Dermis microvascular lymphatic vessel endothelial cell (primary cell): ENCODE measurements at regions not wholly inside any gene's neighbourhood (a gene's known extent, or its start where the extent isn't known, plus 50 kb on each side); places are given as distances from the start of the nearest gene placed in this dataset.

Source experiments
- DNase-seq, 2 donors: peaks; one replicate each; pipeline versions ENCODE4 v3.0.0 to v3.0.0-alpha.2; 2010; ENCODE audit warnings: low read depth in 2 of 2

DNA sequence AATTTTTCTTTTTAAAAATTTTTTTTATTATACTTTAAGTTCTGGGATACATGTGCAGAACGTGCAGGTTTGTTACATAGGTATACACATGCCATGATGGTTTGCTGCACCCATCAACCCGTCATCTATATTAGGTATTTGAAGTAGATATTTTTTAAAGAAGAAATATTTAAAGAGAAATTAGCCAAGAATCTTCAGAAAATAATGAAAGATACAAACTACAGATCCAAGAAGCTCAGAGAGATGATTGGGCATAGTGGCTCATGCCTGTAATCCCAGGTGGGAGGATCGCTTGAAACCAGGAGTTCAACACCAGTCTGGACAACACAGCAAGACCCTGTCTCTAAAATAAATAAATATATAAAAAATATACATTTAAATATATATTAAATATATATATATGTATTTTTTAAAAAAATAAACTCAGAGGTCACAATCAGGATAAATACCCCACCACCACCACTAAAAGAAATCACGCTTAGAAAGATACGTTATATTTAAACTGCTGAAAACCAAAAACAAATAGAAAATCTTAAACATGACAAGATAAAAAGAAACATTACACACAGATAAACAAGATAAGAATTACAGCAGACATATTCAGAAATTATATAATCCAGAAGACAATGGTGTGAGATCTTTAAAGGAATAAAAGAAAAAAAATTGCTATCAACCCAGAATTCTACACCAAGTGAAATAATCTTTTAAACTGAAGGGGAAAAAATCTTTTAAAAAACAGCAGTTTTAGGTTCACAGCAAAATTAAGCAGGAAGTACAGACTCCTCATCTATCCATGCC lies 57.5 kb downstream of the CSF2 start:
- DNase-seq: no peak

DNA sequence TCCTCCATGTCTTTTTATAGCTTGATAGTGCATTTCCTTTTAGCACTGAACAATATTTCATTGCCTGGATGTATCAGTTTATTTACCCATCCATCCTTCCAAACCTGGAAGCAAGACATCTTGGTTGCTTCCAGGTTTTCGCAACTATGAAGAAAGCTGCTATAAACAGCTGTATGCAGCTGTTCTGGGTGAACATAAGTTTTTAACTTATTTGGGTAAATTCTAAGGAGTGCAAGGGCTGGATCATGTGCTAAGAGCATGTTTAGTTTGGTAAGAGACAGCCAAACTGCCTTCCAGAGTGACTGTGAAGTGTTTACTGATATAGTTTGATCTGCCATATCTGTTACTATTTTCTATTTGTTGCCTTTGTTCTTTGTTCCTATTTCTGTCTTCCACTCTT lies 58.5 kb downstream of the CSF2 start:
- DNase-seq: no peak

DNA sequence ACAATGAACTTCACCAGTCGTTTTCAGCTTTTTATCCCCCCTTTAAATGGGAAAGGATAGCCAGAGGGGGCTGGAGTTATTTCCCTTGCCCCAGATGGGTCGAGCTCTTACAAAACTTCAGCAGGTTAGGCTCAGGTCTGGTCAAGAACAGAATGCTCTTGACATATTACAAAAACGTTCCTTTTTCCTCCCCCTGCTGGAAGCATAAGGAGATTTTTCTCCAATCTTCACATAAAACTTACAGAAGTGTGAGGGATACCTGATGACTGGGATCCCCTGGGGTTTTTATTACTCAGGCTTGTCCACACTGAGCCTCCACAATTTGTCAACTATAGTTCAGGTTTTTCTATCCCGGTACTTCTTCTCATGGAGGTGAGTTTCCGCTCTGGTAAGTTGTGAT lies 60.8 kb downstream of the CSF2 start:
- DNase-seq: peak; percentile 22 to 52

DNA sequence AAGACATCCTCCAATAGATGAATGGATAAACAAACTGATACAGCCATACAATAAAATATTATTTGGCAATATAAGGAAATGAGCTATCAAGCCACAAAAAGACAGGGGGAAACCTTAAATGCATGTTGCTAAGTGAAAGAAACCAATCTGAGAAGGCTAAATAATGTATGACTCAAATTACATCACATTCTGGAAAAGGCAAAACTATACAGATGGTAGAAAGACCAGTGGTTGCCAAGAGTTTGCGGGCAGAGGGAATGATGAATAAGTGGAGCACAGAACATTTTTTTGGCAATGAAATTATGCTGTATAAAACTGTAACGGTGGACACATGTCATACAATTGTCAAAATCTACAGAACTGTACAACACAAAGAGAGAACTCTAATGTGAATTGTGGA lies 63.3 kb downstream of the CSF2 start:
- DNase-seq: no peak

DNA sequence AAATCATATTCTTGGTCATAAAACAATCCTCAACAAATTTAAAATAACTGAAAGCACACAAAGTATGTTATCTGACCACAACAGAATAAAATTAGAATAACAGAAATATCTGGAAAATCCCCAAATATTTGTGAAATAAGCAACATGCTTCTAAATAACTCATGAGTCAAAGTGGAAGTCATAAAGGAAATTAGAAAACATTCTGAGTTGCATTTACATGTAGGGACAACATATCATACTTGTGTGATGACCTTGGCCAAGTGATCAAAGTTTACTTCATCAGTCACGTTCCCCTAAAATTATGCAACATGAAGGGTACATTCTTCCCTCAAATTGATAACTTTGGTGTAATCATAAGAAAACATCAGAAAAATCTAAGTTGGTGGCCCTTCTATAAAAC lies 64.7 kb downstream of the CSF2 start:
- DNase-seq: no peak
